ENCODE measurements at regions not wholly inside any gene's neighbourhood (a gene's known extent, or its start where the extent isn't known, plus 50 kb on each side); places are given as distances from the start of the nearest gene placed in this dataset.

GRCh38 chr2:191615596-191615995 is 62.3 kb upstream of the NABP1 start:
- H3K27me3 ChIP-seq (ENCODE audit: control insufficient read depth, insufficient read depth, low read length), result no peaks in the 10 kb centered on the region
- no peaks in the 10 kb centered on the region for H3K79me2 ChIP-seq (ENCODE audit: control insufficient read depth, insufficient read depth, low read length)
- H3K4me3 ChIP-seq (replicated peaks in 1 of 4; ENCODE audit: control extremely low read depth in 1 of 4, insufficient read depth in 1 of 4, low read depth in 3 of 4, low read length in 4 of 4), result no peak overlapping the region
- H3K9ac ChIP-seq (ENCODE audit: insufficient read depth, low read length), result no peak overlapping the region
- no peak for DNase-seq (ENCODE audit: low read depth in 2 of 2)
- H3K4me2 ChIP-seq (ENCODE audit: extremely low read depth, insufficient read depth, low read length), result no peak overlapping the region
- no peaks in the 10 kb centered on the region for H4K20me1 ChIP-seq (ENCODE audit: control insufficient read depth, extremely low read depth, insufficient read depth, low read length)
- H2AFZ ChIP-seq (ENCODE audit: low read length), result no peak overlapping the region
- no peak for TF ChIP-seq CTCF (conservative IDR thresholded peaks at IDR 0.05 in 1 of 2, IDR thresholded peaks at IDR 0.05 in 1 of 2; ENCODE audit: low read depth in 1 of 2, low read length in 2 of 2)
- TF ChIP-seq EZH2 (IDR thresholded peaks at IDR 0.05; ENCODE audit: low read length, missing control alignments), result no peak
- no peaks in the 10 kb centered on the region for H3K9me3 ChIP-seq (ENCODE audit: control insufficient read depth, insufficient read depth, low read depth, low read length)
- H3K27ac ChIP-seq (ENCODE audit: insufficient read depth, low read length), result no peak overlapping the region
- no peaks in the 10 kb centered on the region for H3K36me3 ChIP-seq (ENCODE audit: control insufficient read depth, insufficient read depth, low read length)
- peaks cover 7% of the 10 kb centered on the region for H3K4me1 ChIP-seq (ENCODE audit: control insufficient read depth, extremely low read depth, insufficient read depth, low read length)

- Histone ChIP-seq H3K4me2 (ENCODE audit: extremely low read depth, insufficient read depth, low read length) (no peak overlapping the region), H3K79me2 (ENCODE audit: control insufficient read depth, insufficient read depth, low read length) (no peaks in the 10 kb centered on the region), H3K9me3 (ENCODE audit: control insufficient read depth, insufficient read depth, low read depth, low read length) (no peaks in the 10 kb centered on the region), H3K4me1 (ENCODE audit: control insufficient read depth, extremely low read depth, insufficient read depth, low read length) (peaks cover 4% of the 10 kb centered on the region), H2AFZ (ENCODE audit: low read length) (no peak overlapping the region), H4K20me1 (ENCODE audit: control insufficient read depth, extremely low read depth, insufficient read depth, low read length) (no peaks in the 10 kb centered on the region), H3K36me3 (ENCODE audit: control insufficient read depth, insufficient read depth, low read length) (no peaks in the 10 kb centered on the region), H3K9ac (ENCODE audit: insufficient read depth, low read length) (no peak overlapping the region), H3K4me3 (replicated peaks in 1 of 4; ENCODE audit: control extremely low read depth in 1 of 4, insufficient read depth in 1 of 4, low read depth in 3 of 4, low read length in 4 of 4) (no peak overlapping the region), H3K27me3 (ENCODE audit: control insufficient read depth, insufficient read depth, low read length) (no peaks in the 10 kb centered on the region), H3K27ac (ENCODE audit: insufficient read depth, low read length) (no peak overlapping the region)
- TF ChIP-seq CTCF (conservative IDR thresholded peaks at IDR 0.05 in 1 of 2, IDR thresholded peaks at IDR 0.05 in 1 of 2; ENCODE audit: low read depth in 1 of 2, low read length in 2 of 2) (no peak), EZH2 (IDR thresholded peaks at IDR 0.05; ENCODE audit: low read length, missing control alignments) (no peak)
- no peak for DNase-seq (ENCODE audit: low read depth in 2 of 2)
Measured at GRCh38 chr2:191617575-191617974, 60.4 kb upstream of the NABP1 start.

- Histone ChIP-seq H3K4me2 (ENCODE audit: extremely low read depth, insufficient read depth, low read length) (no peak overlapping the region), H3K27me3 (ENCODE audit: control insufficient read depth, insufficient read depth, low read length) (no peaks in the 10 kb centered on the region), H3K9ac (ENCODE audit: insufficient read depth, low read length) (no peak overlapping the region), H4K20me1 (ENCODE audit: control insufficient read depth, extremely low read depth, insufficient read depth, low read length) (no peaks in the 10 kb centered on the region), H2AFZ (ENCODE audit: low read length) (peak overlapping the region; percentile 8), H3K9me3 (ENCODE audit: control insufficient read depth, insufficient read depth, low read depth, low read length) (no peaks in the 10 kb centered on the region), H3K36me3 (ENCODE audit: control insufficient read depth, insufficient read depth, low read length) (no peaks in the 10 kb centered on the region), H3K4me1 (ENCODE audit: control insufficient read depth, extremely low read depth, insufficient read depth, low read length) (peaks cover 4% of the 10 kb centered on the region), H3K4me3 (replicated peaks in 1 of 4; ENCODE audit: control extremely low read depth in 1 of 4, insufficient read depth in 1 of 4, low read depth in 3 of 4, low read length in 4 of 4) (no peak overlapping the region), H3K79me2 (ENCODE audit: control insufficient read depth, insufficient read depth, low read length) (no peaks in the 10 kb centered on the region), H3K27ac (ENCODE audit: insufficient read depth, low read length) (no peak overlapping the region)
- no peak for TF ChIP-seq EZH2 (IDR thresholded peaks at IDR 0.05; ENCODE audit: low read length, missing control alignments)
- TF ChIP-seq CTCF (conservative IDR thresholded peaks at IDR 0.05 in 1 of 2, IDR thresholded peaks at IDR 0.05 in 1 of 2; ENCODE audit: low read depth in 1 of 2, low read length in 2 of 2), result no peak
- peak in 1 of 2 donors; percentile 33 for DNase-seq (ENCODE audit: low read depth in 2 of 2)
Measured at GRCh38 chr2:191618046-191618780, 59.7 kb upstream of the NABP1 start.
